ENCODE measurements at regions not wholly inside any gene's neighbourhood (a gene's known extent, or its start where the extent isn't known, plus 50 kb on each side); places are given as distances from the start of the nearest gene placed in this dataset.

DNA sequence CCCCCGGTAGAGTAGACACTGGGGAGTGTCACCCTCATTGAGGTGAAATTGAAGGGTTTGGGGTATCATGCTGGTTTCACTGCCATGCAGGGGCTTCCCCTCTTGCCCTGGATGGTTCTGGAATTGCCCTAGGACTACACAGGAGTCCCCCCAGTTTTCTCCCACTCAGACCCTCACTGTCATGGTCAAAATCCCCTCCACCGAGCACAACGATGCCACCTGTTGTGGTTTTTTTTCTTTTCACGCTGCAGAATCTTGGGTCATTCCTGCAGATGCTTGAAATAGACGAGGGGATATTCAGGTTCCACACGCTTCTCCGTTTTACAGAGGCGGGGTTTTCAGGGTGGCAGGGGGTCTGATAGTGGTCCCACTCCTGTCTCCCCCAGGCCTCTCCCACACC lies 255.6 kb downstream of the ENGASE start:
- TF ChIP-seq, protein P1, sequence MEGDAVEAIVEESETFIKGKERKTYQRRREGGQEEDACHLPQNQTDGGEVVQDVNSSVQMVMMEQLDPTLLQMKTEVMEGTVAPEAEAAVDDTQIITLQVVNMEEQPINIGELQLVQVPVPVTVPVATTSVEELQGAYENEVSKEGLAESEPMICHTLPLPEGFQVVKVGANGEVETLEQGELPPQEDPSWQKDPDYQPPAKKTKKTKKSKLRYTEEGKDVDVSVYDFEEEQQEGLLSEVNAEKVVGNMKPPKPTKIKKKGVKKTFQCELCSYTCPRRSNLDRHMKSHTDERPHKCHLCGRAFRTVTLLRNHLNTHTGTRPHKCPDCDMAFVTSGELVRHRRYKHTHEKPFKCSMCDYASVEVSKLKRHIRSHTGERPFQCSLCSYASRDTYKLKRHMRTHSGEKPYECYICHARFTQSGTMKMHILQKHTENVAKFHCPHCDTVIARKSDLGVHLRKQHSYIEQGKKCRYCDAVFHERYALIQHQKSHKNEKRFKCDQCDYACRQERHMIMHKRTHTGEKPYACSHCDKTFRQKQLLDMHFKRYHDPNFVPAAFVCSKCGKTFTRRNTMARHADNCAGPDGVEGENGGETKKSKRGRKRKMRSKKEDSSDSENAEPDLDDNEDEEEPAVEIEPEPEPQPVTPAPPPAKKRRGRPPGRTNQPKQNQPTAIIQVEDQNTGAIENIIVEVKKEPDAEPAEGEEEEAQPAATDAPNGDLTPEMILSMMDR (IDR thresholded peaks at IDR 0.05; ENCODE audit: poor library complexity, severe bottlenecking): no peak
- TF ChIP-seq POLR2AphosphoS5 (IDR thresholded peaks at IDR 0.05) (no peak), EP300 (conservative IDR thresholded peaks at IDR 0.05; ENCODE audit: poor library complexity, severe bottlenecking) (no peak)

Measured in neural cell (in vitro differentiated cells).